OCI-LY3 (cell line): ENCODE measurements at regions not wholly inside any gene's neighbourhood (a gene's known extent, or its start where the extent isn't known, plus 50 kb on each side); places are given as distances from the start of the nearest gene placed in this dataset.

Experiments used
- EZH2phosphoT487 ChIP-seq: fragments of 200-600 bp; shearing (Covaris generic); IDR thresholded peaks from 2 replicates; pipeline ENCODE4 v1.6.1; 2018; ENCODE audit warnings: antibody characterized with exemption, mixed run types, low read depth
- TF ChIP-seq, protein P1 (sequence below): fragments of 200-600, 300-600 bp; sonication (generic); IDR thresholded peaks from 2 replicates; pipeline ENCODE4 v1.5.1; 2014; ENCODE audit warnings: antibody characterized with exemption, low read length, low read depth

DNA sequence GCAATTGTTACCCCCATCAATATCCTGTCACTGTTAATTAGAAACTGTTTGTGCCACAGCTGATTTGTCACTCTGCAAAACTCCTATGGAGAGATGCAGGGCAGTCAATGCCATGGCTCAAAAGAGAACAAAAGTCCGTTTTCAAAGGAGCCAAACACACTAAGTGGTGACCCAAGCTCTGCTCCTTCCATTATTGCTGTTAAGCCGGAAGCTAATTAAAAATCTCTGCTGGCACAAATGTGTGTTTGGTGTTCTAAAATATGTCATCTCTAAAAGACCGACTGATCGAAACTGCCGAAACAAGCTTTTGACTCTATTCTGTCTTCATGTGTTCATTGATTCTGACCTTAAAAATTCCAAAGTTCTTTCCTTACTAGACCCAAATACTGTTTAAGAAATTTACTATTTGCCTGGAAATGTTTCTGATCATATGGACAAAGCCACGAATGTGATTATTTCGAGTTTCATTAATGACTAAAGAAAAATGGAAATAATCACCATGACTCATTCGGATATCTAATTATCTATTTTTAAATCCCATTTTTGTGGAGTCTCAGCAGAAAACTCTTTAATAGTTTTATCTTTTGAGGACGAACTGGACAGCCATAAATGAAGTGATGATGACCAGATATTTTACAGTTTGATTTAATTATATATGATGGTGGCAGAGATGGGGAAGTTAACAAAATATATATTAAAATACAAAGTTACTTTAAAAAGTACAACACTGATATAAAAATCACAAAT, 287.6 kb downstream of the SOCS6 start:
- TF ChIP-seq, protein P1, sequence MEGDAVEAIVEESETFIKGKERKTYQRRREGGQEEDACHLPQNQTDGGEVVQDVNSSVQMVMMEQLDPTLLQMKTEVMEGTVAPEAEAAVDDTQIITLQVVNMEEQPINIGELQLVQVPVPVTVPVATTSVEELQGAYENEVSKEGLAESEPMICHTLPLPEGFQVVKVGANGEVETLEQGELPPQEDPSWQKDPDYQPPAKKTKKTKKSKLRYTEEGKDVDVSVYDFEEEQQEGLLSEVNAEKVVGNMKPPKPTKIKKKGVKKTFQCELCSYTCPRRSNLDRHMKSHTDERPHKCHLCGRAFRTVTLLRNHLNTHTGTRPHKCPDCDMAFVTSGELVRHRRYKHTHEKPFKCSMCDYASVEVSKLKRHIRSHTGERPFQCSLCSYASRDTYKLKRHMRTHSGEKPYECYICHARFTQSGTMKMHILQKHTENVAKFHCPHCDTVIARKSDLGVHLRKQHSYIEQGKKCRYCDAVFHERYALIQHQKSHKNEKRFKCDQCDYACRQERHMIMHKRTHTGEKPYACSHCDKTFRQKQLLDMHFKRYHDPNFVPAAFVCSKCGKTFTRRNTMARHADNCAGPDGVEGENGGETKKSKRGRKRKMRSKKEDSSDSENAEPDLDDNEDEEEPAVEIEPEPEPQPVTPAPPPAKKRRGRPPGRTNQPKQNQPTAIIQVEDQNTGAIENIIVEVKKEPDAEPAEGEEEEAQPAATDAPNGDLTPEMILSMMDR, result no peak
- TF ChIP-seq EZH2phosphoT487, result no peak
